ENCODE measurements at regions not wholly inside any gene's neighbourhood (a gene's known extent, or its start where the extent isn't known, plus 50 kb on each side); places are given as distances from the start of the nearest gene placed in this dataset.

GRCh38 chr14:65901595-65901994, 489.1 kb downstream of the FUT8 start:
- TF ChIP-seq MAX (IDR thresholded peaks at IDR 0.05; ENCODE audit: low read depth) (no peak), POLR2AphosphoS5 (IDR thresholded peaks at IDR 0.05; ENCODE audit: low read depth, low read length) (no peak), TAF1 (IDR thresholded peaks at IDR 0.05; ENCODE audit: borderline replicate concordance, low read depth, low read length) (no peak), EZH2phosphoT487 (IDR thresholded peaks at IDR 0.05; ENCODE audit: borderline replicate concordance, low read depth) (no peak), REST (IDR thresholded peaks at IDR 0.05; ENCODE audit: low read depth, low read length) (no peak), FOXM1 (IDR thresholded peaks at IDR 0.05; ENCODE audit: low read depth) (no peak), RAD21 (IDR thresholded peaks at IDR 0.05; ENCODE audit: low read length) (no peak), CTCF (IDR thresholded peaks at IDR 0.05) (no peak), EP300 (IDR thresholded peaks at IDR 0.05; ENCODE audit: borderline replicate concordance in 1 of 2, low read depth in 1 of 2, low read length in 1 of 2) (no peak)

Measured in SK-N-SH (cell line).